GM23338 (cell line): ENCODE measurements at regions not wholly inside any gene's neighbourhood (a gene's known extent, or its start where the extent isn't known, plus 50 kb on each side); places are given as distances from the start of the nearest gene placed in this dataset.

Experiments
- CREB1 ChIP-seq: fragments of 250-450 bp; sonication (Bioruptor Pico); IDR thresholded peaks from 2 replicates; pipeline ENCODE4 v1.5.0; 2020; ENCODE audit warnings: low read depth, mild to moderate bottlenecking, moderate library complexity
- CTCF ChIP-seq, 2 experiments: fragments of 200-600 bp in 1 of 2; sonication (generic) in 1 of 2; conservative IDR thresholded peaks; 2 replicates each; pipeline versions ENCODE4 v1.5.1 to v1.6.1; 2016 to 2017; ENCODE audit warnings: antibody characterized with exemption in 2 of 2, low read depth in 2 of 2, mild to moderate bottlenecking in 2 of 2, moderate library complexity in 1 of 2
- EZH2 ChIP-seq: fragments of 200-600 bp; sonication (generic); IDR thresholded peaks from one replicate; pipeline ENCODE4 v1.8.0; 2017; ENCODE audit warnings: antibody characterized with exemption, mild to moderate bottlenecking, low read depth; ENCODE audit not compliant: unreplicated experiment
- EZH2phosphoT487 ChIP-seq: fragments of 200-600 bp; sonication (generic); IDR thresholded peaks from one replicate; pipeline ENCODE4 v1.8.1; 2018; ENCODE audit warnings: antibody characterized with exemption; ENCODE audit not compliant: unreplicated experiment
- NANOG ChIP-seq: IDR thresholded peaks from 2 replicates; pipeline ENCODE4 v1.6.1; 2016; ENCODE audit warnings: antibody characterized with exemption, borderline replicate concordance
- POLR2AphosphoS5 ChIP-seq: IDR thresholded peaks from 2 replicates; pipeline ENCODE4 v1.6.1; 2016; ENCODE audit warnings: antibody characterized with exemption, low read depth
- STAT1 ChIP-seq: IDR thresholded peaks from one replicate; pipeline ENCODE4 v1.6.1; 2016; ENCODE audit warnings: antibody characterized with exemption; ENCODE audit not compliant: unreplicated experiment
- ZNF331 ChIP-seq: fragments of 250-450 bp; sonication (Bioruptor Pico); IDR thresholded peaks from 2 replicates; pipeline ENCODE4 v1.5.0; 2020; ENCODE audit warnings: low read depth, mild to moderate bottlenecking, moderate library complexity
- TF ChIP-seq, protein P1 (sequence below): IDR thresholded peaks from one replicate; pipeline ENCODE4 v1.6.1; 2018; ENCODE audit warnings: antibody characterized with exemption; ENCODE audit not compliant: unreplicated experiment
- TF ChIP-seq, protein P2 (sequence below): IDR thresholded peaks from 2 replicates; pipeline ENCODE4 v1.6.1; 2016; ENCODE audit warnings: antibody characterized with exemption

GRCh38 chr6:167454003-167454402, 129.1 kb downstream of the TTLL2 start:
- TF ChIP-seq CTCF (conservative IDR thresholded peaks at IDR 0.05; ENCODE audit: low read depth in 2 of 2): no peak
- no peak for TF ChIP-seq POLR2AphosphoS5
- TF ChIP-seq, protein P1, sequence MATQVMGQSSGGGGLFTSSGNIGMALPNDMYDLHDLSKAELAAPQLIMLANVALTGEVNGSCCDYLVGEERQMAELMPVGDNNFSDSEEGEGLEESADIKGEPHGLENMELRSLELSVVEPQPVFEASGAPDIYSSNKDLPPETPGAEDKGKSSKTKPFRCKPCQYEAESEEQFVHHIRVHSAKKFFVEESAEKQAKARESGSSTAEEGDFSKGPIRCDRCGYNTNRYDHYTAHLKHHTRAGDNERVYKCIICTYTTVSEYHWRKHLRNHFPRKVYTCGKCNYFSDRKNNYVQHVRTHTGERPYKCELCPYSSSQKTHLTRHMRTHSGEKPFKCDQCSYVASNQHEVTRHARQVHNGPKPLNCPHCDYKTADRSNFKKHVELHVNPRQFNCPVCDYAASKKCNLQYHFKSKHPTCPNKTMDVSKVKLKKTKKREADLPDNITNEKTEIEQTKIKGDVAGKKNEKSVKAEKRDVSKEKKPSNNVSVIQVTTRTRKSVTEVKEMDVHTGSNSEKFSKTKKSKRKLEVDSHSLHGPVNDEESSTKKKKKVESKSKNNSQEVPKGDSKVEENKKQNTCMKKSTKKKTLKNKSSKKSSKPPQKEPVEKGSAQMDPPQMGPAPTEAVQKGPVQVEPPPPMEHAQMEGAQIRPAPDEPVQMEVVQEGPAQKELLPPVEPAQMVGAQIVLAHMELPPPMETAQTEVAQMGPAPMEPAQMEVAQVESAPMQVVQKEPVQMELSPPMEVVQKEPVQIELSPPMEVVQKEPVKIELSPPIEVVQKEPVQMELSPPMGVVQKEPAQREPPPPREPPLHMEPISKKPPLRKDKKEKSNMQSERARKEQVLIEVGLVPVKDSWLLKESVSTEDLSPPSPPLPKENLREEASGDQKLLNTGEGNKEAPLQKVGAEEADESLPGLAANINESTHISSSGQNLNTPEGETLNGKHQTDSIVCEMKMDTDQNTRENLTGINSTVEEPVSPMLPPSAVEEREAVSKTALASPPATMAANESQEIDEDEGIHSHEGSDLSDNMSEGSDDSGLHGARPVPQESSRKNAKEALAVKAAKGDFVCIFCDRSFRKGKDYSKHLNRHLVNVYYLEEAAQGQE: no peak
- no peak for TF ChIP-seq EZH2
- TF ChIP-seq STAT1: no peak
- TF ChIP-seq CREB1 (CRISPR knock-in tag): no peak
- TF ChIP-seq, protein P2, sequence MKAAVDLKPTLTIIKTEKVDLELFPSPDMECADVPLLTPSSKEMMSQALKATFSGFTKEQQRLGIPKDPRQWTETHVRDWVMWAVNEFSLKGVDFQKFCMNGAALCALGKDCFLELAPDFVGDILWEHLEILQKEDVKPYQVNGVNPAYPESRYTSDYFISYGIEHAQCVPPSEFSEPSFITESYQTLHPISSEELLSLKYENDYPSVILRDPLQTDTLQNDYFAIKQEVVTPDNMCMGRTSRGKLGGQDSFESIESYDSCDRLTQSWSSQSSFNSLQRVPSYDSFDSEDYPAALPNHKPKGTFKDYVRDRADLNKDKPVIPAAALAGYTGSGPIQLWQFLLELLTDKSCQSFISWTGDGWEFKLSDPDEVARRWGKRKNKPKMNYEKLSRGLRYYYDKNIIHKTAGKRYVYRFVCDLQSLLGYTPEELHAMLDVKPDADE: no peak
- no peak for TF ChIP-seq NANOG
- TF ChIP-seq EZH2phosphoT487: no peak
- no peak for TF ChIP-seq ZNF331
